Testis (tissue), 2 donors: ENCODE measurements at regions not wholly inside any gene's neighbourhood (a gene's known extent, or its start where the extent isn't known, plus 50 kb on each side); places are given as distances from the start of the nearest gene placed in this dataset.

Experiments
- DNase-seq: peaks from one replicate; pipeline ENCODE4 v3.0.0-alpha.2; 2019
- H3K27ac ChIP-seq, 2 donors: fragments of 200-600 bp; sonication (generic); one replicate each; pipeline ENCODE4 v1.5.1; 2019
- H3K27me3 ChIP-seq: fragments of 200-600 bp; sonication (generic); one replicate; pipeline ENCODE4 v1.5.1; 2019
- H3K36me3 ChIP-seq: fragments of 200-600 bp; sonication (generic); one replicate; pipeline ENCODE4 v1.5.1; 2017; ENCODE audit warnings: low read depth; ENCODE audit errors: missing control alignments
- H3K4me1 ChIP-seq: fragments of 200-600 bp; sonication (generic); one replicate; pipeline ENCODE4 v1.5.1; 2019
- H3K4me3 ChIP-seq, 2 donors: fragments of 200-600 bp; sonication (generic); one replicate each; pipeline ENCODE4 v1.5.1; 2017 to 2019
- H3K9me3 ChIP-seq: fragments of 200-600 bp; sonication (generic); one replicate; pipeline ENCODE4 v1.5.1; 2017
- CTCF ChIP-seq, 3 experiments: fragments of 450-650 bp in 2 of 3; fragments of 200-600 bp in 1 of 3; sonication (generic) in 1 of 3; IDR thresholded peaks; one replicate each; pipeline ENCODE4 v1.5.1; 2016 to 2019; ENCODE audit warnings: antibody characterized with exemption in 3 of 3, mild to moderate bottlenecking in 2 of 3, moderate library complexity in 1 of 3
- POLR2A ChIP-seq: fragments of 450-650 bp; IDR thresholded peaks from one replicate; pipeline ENCODE4 v1.6.1; 2017; ENCODE audit warnings: antibody characterized with exemption, mild to moderate bottlenecking, moderate library complexity
- WGBS, 2 donors: methylation state at CpG; one replicate each; pipeline ENCODE4 v1.1.5; 2018; 5-methylcytosine and 5-hydroxymethylcytosine counted together
- intact Hi-C: fragments of 100-400 bp; cut with DNase I; formaldehyde crosslinking; loops from one replicate; pipeline ENCODE4 v1.15.1; 2023; ENCODE audit warnings: low total_unique reads

GRCh38 chr3:14323401-14324223 is 78.8 kb upstream of the SLC6A6 start:
- Histone ChIP-seq H3K4me3 (no peak overlapping the region), H3K27me3 (no peaks in the 10 kb centered on the region), H3K9me3 (no peaks in the 10 kb centered on the region), H3K36me3 (no peaks in the 10 kb centered on the region), H3K27ac (no peak overlapping the region), H3K4me1 (no peaks in the 10 kb centered on the region)
- TF ChIP-seq CTCF (IDR thresholded peaks at IDR 0.05), result no peak
- TF ChIP-seq POLR2A, result no peak
- 91% methylated on average over 17 of the region's 17 CpGs for WGBS, 2 donors
- intact Hi-C loops, result no loop called here
- DNase-seq, result no peak

GRCh38 chr3:14324224-14324944 is 78.0 kb upstream of the SLC6A6 start:
- DNase-seq, result no peak
- H3K4me1 ChIP-seq, result no peaks in the 10 kb centered on the region
- TF ChIP-seq POLR2A (no peak), CTCF (IDR thresholded peaks at IDR 0.05) (no peak)
- no peak overlapping the region for H3K27ac ChIP-seq
- H3K36me3 ChIP-seq, result no peaks in the 10 kb centered on the region
- H3K9me3 ChIP-seq, result no peaks in the 10 kb centered on the region
- 63 to 70% methylated on average over 13 of the region's 13 CpGs for WGBS, 2 donors
- intact Hi-C loops, result no loop called here
- H3K27me3 ChIP-seq, result no peaks in the 10 kb centered on the region
- no peak overlapping the region for H3K4me3 ChIP-seq

- H3K36me3 ChIP-seq, result no peaks in the 10 kb centered on the region
- TF ChIP-seq POLR2A (no peak), CTCF (IDR thresholded peaks at IDR 0.05) (no peak)
- H3K4me3 ChIP-seq, result no peak overlapping the region
- H3K4me1 ChIP-seq, result no peaks in the 10 kb centered on the region
- no peaks in the 10 kb centered on the region for H3K27me3 ChIP-seq
- H3K9me3 ChIP-seq, result no peaks in the 10 kb centered on the region
- DNase-seq, result no peak
- 91 to 92% methylated on average over 3 of the region's 3 CpGs for WGBS, 2 donors
- no peak overlapping the region for H3K27ac ChIP-seq
- intact Hi-C loops, result no loop called here
These were observed 74.0 kb upstream of the SLC6A6 start for GRCh38 chr3:14328422-14328821.

- Histone ChIP-seq H3K9me3 (no peaks in the 10 kb centered on the region), H3K4me3 (no peak overlapping the region), H3K36me3 (no peaks in the 10 kb centered on the region), H3K4me1 (no peaks in the 10 kb centered on the region), H3K27ac (no peak overlapping the region), H3K27me3 (no peaks in the 10 kb centered on the region)
- DNase-seq, result no peak
- 59 to 71% methylated on average over 11 of the region's 11 CpGs for WGBS, 2 donors
- intact Hi-C loops, result no loop called here
- TF ChIP-seq CTCF (IDR thresholded peaks at IDR 0.05), result no peak
- TF ChIP-seq POLR2A, result no peak
These were observed 73.1 kb upstream of the SLC6A6 start for GRCh38 chr3:14329116-14329830.
